GM08714 (cell line): ENCODE measurements at regions not wholly inside any gene's neighbourhood (a gene's known extent, or its start where the extent isn't known, plus 50 kb on each side); places are given as distances from the start of the nearest gene placed in this dataset.
"Not testable (repeated sequence)": the region's sequence is repeated elsewhere in the genome, so short reads cannot be mapped to it uniquely, and the experiment has no call there.

ENCODE experiments used
- H3K4me3 ChIP-seq: fragments of 200-500 bp; sonication (Bioruptor generic); 2 replicates; pipeline ENCODE4 v1.5.1; 2014; ENCODE audit warnings: mild to moderate bottlenecking, low read length, inconsistent platforms
- ZNF274 ChIP-seq: IDR thresholded peaks from 2 replicates; pipeline ENCODE4 v1.6.1; 2012; ENCODE audit warnings: mild to moderate bottlenecking, low read depth, low read length

DNA sequence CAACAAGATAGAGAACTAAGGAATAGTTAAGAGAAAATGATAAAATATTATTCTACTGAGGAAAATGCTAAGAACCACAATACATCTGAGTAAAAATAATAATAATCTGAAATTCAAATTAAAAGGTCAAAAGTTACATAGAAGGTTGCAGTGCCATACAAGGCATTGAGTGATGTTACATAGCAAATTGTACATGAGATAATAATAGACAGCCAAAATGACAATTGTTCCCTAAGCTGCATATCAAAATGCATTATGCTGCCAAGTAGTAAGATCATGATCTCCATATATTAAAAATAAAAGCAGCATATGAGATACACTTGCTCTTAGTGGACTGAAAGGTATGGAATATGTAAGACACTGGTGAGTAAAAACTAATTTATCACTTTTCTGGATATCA lies 547.7 kb downstream of the KCNT2 start:
- TF ChIP-seq ZNF274 = no peak
- no peak overlapping the region for H3K4me3 ChIP-seq

DNA sequence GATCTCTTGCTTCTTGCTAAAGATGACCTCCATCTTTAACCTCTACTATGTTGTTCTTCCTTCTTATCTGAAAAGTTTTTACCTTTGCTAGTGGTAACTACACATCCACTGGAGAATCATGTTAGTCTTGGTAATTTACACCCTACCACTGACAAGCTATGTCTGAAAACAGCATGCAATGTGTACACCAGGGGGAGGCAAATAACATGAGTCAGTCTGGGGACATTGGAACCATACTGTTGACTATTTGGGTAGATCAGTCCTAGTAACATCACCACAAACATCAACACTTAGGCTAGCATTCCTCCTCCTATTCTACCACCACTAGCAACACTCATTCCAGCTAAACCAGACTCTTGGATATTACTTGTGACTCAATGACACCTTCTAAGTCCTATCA lies 549.0 kb downstream of the KCNT2 start:
- TF ChIP-seq ZNF274 = no peak
- H3K4me3 ChIP-seq = no peak overlapping the region

DNA sequence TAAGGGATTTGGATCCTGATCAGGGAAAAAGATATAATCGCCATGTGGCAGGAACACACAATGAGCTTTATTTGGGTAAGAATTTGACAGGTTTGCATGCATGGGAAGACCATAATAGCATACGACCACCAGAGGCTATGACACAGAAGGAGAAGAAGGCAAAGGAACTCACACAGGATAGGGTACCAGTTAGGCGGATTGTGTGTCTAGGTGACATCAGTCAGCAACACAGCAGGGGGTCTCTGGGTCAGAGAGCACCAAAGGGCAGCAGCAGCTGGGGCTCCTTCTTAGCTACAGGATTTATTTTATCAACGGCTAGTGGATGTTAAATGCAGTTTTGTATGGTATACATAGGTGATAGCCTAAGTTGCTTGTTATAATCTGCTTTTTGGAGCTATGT lies 551.3 kb downstream of the KCNT2 start:
- TF ChIP-seq ZNF274 = no peak
- no peak overlapping the region for H3K4me3 ChIP-seq

DNA sequence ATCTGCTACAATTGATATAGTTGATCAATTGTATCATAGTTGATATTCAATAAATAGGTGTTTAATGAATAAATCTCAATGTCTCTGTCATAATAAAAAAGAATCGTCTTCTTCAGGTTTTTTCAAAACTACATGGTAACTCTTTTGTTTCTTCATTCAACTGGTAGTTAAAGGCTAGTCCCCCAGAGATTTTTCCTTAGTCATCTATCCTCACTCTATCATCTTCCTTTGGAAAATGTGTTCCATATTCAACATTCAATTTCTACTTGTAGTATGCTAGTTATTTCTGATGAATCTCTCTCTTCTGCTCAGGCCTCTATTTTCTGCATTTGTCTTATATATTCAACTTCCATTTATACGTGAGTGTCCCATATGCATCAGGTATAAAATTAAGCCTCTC lies 558.8 kb downstream of the KCNT2 start:
- TF ChIP-seq ZNF274 = no peak
- no peak overlapping the region for H3K4me3 ChIP-seq

DNA sequence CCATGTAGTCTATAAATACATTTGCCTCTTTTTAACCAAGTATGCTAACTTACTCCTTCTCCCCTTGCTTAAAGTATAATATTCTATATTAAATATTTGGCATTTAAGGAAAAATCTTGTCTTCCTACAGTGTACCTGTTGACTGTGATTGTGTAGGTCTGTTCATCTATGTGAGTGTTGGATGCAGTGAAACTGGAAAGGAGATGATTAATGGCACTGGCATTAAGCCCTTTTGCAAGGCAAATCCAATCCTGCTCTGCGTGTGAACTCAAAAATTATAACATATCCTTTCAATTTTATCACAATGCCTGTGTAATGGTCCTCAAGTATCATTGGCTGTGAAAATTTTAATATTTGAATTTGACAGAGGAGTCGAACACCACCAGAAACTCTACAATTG lies 565.0 kb downstream of the KCNT2 start:
- no peak overlapping the region for H3K4me3 ChIP-seq
- no peak for TF ChIP-seq ZNF274

DNA sequence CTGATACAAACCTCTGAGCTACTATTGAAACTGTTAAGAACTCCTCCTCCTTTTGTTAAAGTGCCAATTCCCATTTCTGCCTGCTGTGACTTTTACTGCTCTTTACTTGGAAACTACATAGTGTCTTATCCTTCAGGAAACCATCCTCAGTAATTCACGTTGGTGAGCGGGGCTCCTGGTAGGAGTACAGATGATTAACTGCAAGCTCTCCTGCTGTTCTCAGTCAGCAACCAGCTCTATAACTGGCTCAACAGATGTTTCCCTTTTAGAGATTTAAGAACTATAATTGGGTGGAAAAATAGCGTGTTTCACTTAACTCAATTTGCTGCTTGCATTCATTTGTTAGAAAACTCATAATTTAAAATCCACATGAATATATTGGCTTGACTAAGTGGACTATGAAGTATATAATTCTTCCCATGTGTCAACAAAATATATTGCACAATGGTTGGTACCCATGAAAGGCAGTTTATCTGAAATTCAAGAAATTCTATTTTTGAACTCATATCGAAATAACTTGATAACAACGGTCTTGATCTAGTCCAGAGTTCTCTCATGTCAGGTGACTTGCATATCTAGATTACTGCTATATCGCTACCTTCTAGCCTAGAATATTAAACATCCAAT lies 574.0 kb downstream of the KCNT2 start:
- no peak overlapping the region for H3K4me3 ChIP-seq
- no peak for TF ChIP-seq ZNF274

DNA sequence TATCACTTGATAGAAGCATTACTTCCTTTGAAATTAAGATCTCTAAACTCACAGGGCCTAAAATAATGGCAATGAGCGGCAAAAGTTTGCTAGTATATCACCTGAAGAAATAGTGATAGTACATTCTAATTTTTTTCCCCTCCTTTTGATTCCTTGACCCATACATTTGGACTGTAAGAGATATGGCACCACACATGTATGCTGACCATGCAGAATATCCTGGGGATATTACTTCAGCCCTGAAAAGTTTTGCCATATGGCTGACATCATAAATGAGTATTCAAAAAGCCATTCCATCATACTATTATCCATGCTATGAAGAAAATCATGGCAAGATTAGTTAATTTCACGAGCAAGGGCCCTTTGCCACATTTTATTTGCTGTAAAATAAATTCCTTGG lies 576.9 kb downstream of the KCNT2 start:
- not testable (repeated sequence) for H3K4me3 ChIP-seq

DNA sequence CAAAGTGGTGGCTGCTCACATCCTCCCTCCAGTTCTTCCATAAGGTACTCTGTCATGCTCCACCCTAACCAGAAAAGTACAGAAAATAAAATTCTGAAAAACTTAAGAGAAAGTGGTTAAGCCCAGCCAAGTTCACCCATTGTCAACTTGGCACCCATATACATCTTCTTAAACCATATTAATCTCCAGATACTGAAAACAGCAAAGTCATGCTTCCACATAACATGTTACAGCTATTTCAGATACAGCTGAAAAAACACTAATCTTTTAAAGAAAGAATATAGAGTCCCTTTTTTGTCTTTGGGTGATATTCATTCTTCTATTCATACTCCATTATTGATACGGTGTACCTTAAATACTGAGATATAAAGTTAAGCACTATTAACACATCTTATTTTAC lies 577.8 kb downstream of the KCNT2 start:
- TF ChIP-seq ZNF274 = no peak

DNA sequence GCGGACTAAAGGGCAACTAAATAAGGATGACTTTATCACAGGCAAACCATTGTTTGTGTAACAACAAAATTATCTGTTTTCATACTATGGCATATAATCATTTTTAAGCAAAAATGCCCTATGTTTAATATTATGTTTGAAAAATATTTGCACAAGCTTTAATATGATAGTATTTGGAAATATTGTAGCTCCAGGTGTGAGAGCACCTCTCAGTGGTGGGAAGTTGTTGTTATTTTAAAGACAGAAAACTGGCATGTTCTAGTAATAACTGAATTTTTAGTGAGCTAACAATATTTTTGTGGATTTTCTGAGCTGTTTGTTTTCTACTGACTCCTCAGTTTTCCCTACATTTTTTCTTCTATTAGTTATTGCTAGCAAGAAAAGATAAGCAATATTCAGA lies 578.8 kb downstream of the KCNT2 start:
- TF ChIP-seq ZNF274 = no peak
- H3K4me3 ChIP-seq = no peak overlapping the region

More for the DNA sequence above, 577.8 kb downstream of the KCNT2 start:
- H3K4me3 ChIP-seq = no peak overlapping the region

DNA sequence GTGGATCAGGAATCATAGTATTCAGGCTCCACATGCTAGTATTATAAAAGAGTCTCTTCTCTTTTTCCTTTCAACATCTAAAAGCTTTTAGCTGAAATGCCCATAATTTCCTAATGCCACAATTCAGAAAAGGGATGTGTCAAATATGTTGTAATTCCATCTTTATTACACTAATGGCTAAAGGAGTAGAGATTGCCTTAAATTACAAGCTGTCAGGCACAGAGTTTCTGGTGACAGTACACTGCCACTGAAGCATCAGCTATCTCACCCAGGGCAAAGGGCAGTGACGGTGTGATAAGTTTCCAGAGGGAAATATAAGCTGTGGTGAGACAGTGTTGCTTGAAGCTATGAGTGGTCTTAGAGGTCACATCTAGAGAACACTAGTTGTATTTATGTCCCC lies 581.1 kb downstream of the KCNT2 start:
- TF ChIP-seq ZNF274 = no peak
- no peak overlapping the region for H3K4me3 ChIP-seq

DNA sequence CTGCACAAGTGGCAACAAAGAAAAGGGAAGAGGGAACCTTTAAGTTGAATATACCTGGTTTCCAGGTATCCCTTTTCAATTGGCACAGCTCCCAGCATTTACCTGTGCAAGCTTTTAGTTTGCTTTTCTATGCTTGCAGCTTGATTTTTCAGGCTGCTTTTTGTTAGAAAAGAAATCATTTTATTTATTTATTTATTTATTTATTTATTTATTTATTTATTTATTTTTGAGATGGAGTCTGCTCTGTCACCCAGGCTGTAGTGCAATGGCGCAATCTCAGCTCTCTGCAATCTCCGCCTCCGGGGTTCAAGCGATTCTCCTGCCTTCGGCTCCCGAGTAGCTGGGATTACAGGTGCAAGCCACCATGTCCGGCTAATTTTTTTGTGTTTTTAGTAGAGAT lies 587.1 kb downstream of the KCNT2 start:
- not testable (repeated sequence) for H3K4me3 ChIP-seq

DNA sequence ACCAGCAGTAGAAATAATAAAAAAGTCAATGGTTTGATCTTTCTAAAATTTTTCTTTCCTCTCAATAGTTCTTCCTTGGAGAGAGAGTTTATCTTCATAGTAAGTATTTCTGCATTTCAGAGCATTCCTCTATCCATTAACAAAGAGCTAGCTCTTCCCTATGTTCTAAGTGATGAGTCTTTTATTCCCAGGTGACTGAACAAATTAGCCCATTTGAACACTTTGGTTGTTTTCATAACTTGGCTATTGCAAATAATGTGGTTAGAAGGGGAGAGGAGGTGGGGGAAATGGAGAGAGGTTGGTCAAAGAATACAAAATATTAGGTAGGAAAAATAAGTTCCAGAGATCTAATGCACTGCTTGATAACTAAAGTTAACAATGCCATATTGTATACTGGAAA lies 598.9 kb downstream of the KCNT2 start:
- TF ChIP-seq ZNF274 = no peak
- no peak overlapping the region for H3K4me3 ChIP-seq

DNA sequence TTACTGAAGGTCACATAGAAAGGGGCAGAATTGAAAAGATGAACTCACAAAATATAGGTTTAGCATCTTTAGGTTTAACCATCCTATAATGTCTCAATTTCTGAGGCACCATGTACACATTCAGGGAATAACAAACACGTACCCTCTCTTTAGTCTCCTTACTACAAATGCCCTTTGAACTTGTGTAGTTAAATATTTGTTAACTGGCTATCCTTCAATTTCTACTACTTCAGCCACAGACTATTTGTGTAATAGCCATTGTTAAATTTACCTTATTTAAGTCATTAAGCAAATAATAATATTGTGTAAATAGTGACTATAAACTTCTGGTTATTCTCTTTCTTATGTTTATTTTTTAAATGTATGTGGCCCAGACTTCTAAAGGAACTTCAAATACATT lies 600.5 kb downstream of the KCNT2 start:
- H3K4me3 ChIP-seq = no peak overlapping the region
- TF ChIP-seq ZNF274 = no peak

DNA sequence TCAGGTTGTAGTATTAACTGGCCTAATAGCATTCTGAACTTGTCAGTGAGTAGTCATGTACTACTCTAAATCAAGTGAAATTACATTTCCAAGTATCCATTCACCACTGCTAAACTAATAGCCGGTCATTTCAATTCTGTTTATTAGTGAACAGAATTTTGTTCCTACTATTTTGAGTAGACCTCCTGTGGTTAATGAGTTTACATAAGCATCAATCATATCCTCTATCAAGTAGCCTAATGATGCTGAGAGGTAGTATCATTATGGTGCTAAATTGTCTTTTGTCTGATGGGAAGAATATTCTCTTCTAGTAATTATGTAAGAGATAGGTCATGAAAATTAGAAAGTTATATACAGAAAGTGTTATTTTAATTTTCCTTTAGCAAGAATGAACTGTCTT lies 602.8 kb downstream of the KCNT2 start:
- no peak overlapping the region for H3K4me3 ChIP-seq
- no peak for TF ChIP-seq ZNF274

DNA sequence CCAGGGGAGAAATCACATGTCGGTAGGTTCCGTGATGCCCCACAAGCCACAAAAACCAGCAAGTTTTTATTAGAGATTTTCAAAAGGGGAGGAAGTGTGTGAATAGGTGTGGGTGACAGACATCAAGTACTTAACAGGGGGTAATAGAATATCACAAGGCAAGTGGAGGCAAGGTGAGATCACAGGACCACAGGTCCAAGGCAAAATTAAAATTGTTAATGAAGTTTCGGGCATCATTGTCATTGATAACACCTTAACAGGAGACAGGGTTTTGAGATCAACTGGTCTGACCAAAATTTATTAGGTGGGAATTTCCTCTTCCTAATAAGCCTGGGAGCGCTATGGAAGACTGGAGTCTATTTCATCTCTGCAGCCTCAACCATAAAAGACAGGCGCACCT lies 603.9 kb downstream of the KCNT2 start:
- H3K4me3 ChIP-seq = not testable (repeated sequence)

DNA sequence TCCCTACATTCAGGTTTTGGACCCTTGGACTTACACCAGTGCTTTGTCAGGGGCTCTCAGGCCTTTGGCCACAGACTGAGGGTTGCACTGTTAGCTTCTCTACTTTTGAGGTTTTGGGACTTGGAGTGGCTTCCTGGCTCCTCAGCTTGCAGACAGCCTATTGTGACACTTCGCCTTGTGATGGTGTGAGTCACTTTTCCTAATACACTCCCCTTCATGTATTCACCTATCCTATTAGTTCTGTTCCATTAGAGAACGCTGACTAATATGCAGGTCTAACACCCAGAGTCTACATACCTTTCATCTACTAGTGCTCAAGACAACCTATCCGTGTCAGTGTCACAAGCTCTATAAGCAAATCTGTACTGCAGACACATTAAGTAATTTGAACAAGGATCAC lies 605.3 kb downstream of the KCNT2 start:
- no peak for TF ChIP-seq ZNF274
- no peak overlapping the region for H3K4me3 ChIP-seq

DNA sequence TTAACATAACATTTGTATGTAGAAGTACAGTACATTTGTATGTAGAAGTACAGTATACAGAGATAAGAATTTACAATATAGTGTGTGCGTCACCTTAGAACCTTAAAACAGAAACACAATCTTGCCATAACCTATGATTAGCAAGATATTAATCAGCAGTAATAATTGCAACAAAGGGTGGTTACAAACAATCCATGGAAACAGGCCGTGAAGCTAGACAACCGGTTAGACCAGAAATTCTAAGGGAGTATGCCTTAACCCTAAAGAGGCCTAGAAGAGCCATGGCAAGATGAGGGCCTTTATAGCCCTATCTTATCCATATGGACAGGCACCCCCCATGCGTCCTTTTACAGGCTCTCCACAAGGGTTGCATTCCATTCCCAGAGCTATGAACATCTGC lies 605.9 kb downstream of the KCNT2 start:
- H3K4me3 ChIP-seq = not testable (repeated sequence)
